ENCODE measurements at regions not wholly inside any gene's neighbourhood (a gene's known extent, or its start where the extent isn't known, plus 50 kb on each side); places are given as distances from the start of the nearest gene placed in this dataset.

DNA sequence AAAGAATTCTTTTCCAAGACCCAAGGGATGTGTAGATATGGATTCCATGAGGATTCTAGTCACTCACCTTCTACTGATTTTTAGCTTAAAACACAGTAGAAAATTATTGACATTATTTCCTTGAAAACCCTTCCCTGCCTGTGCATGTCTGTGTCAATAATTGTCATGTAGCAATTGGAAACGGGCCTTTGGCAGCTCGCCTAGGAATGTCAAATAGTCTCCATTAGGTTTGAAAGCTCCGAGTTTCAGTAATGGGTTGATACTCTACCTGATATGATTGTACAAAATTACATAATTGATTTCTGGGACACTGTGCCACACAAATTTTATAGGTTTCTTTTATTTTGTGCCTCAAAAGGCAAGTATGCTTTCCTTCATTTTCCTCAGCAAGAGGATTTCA, 515.2 kb upstream of the ARID1B start:
- H3K36me3 Mint-ChIP-seq (ENCODE audit: low read depth): no peaks in the 10 kb centered on the region
- DNase-seq: no peak
- H3K27me3 Mint-ChIP-seq (ENCODE audit: insufficient read depth): peaks cover 4% of the 10 kb centered on the region
- no peak overlapping the region for H3K27ac Mint-ChIP-seq
- no peaks in the 10 kb centered on the region for H3K4me1 Mint-ChIP-seq (ENCODE audit: low read depth)
- peaks cover 10% of the 10 kb centered on the region for H3K9me3 Mint-ChIP-seq
- H3K4me3 Mint-ChIP-seq: no peak overlapping the region
- TF ChIP-seq, protein P1, sequence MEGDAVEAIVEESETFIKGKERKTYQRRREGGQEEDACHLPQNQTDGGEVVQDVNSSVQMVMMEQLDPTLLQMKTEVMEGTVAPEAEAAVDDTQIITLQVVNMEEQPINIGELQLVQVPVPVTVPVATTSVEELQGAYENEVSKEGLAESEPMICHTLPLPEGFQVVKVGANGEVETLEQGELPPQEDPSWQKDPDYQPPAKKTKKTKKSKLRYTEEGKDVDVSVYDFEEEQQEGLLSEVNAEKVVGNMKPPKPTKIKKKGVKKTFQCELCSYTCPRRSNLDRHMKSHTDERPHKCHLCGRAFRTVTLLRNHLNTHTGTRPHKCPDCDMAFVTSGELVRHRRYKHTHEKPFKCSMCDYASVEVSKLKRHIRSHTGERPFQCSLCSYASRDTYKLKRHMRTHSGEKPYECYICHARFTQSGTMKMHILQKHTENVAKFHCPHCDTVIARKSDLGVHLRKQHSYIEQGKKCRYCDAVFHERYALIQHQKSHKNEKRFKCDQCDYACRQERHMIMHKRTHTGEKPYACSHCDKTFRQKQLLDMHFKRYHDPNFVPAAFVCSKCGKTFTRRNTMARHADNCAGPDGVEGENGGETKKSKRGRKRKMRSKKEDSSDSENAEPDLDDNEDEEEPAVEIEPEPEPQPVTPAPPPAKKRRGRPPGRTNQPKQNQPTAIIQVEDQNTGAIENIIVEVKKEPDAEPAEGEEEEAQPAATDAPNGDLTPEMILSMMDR (IDR thresholded peaks at IDR 0.05): no peak

DNA sequence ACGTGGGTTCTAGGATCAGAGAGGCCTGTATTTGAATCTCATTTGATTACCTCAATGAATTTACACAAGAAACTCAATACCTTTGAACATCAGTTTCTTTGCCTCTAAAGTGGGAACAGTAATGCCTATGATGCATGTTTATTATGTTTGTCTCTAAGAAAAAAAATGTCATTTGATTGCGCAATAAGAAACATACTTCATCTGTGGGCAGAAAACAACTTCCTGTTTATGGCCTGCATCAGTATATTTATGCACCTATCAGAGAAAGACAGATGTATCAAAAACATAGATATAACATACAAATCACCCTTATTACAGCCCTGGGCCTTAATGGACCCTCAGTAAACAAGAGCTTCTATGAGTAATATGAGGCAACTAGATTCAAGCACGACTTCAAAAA, 516.4 kb upstream of the ARID1B start:
- H3K9me3 Mint-ChIP-seq: peaks cover 10% of the 10 kb centered on the region
- no peak overlapping the region for H3K4me3 Mint-ChIP-seq
- peaks cover 4% of the 10 kb centered on the region for H3K27me3 Mint-ChIP-seq (ENCODE audit: insufficient read depth)
- no peak overlapping the region for H3K27ac Mint-ChIP-seq
- TF ChIP-seq, protein P1 (IDR thresholded peaks at IDR 0.05): no peak
- no peaks in the 10 kb centered on the region for H3K36me3 Mint-ChIP-seq (ENCODE audit: low read depth)
- no peak for DNase-seq
- H3K4me1 Mint-ChIP-seq (ENCODE audit: low read depth): no peaks in the 10 kb centered on the region

DNA sequence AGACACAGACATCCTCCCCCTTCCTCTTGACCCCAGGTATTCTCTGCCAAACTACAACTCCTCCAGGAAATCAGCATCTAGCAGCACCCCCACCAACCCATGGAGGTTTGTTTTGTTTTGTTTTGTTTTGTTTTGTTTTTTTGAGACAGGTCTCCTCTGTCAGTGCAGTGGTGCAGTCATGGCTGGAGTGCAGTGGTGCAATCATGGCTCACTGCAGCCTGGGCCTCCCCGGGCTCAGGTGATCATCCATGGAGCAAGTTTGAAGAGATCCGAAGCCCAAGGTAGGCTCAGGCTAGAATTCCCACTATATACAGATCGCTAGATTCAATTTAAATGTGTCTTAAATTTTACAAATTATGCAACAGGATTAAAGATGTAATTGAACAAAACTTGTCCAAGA, 518.2 kb upstream of the ARID1B start:
- no peak for DNase-seq
- H3K36me3 Mint-ChIP-seq (ENCODE audit: low read depth): no peaks in the 10 kb centered on the region
- no peak overlapping the region for H3K27ac Mint-ChIP-seq
- peaks cover 10% of the 10 kb centered on the region for H3K9me3 Mint-ChIP-seq
- H3K4me3 Mint-ChIP-seq: no peak overlapping the region
- H3K27me3 Mint-ChIP-seq (ENCODE audit: insufficient read depth): peaks cover 4% of the 10 kb centered on the region; the same call in 1 of the 2 replicates
- no peaks in the 10 kb centered on the region for H3K4me1 Mint-ChIP-seq (ENCODE audit: low read depth)
- TF ChIP-seq, protein P1 (IDR thresholded peaks at IDR 0.05): no peak

GRCh38 chr6:156256161-156256560, 521.0 kb upstream of the ARID1B start:
- Mint-ChIP-seq H3K27ac (no peak overlapping the region), H3K9me3 (peaks cover 14% of the 10 kb centered on the region), H3K4me1 (ENCODE audit: low read depth) (no peaks in the 10 kb centered on the region), H3K27me3 (ENCODE audit: insufficient read depth) (peaks cover 4% of the 10 kb centered on the region; the same call in 1 of the 2 replicates), H3K4me3 (no peak overlapping the region), H3K36me3 (ENCODE audit: low read depth) (no peaks in the 10 kb centered on the region)
- TF ChIP-seq, protein P1 (IDR thresholded peaks at IDR 0.05): no peak
- no peak for DNase-seq

DNA sequence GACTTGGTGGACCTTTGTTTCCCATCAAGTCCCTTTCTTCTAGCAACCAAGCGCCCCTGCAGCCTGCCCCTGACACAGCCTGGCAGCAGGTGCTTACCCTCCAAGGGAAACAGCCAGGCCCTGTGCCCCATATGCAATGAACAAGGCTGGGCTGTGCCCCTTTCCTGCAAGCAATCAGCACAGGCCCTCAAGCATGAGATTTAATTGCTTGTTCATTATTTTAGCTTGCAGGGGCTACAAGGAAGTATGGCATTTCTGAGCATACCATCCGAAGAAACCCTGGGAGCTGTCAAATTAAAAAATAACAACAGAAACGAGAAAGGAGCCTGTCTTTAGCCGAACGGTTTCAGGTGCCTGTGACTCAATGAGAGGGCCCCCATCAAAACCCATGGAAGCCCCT, 522.9 kb upstream of the ARID1B start:
- no peak overlapping the region for H3K27ac Mint-ChIP-seq
- H3K4me1 Mint-ChIP-seq (ENCODE audit: low read depth): no peaks in the 10 kb centered on the region
- TF ChIP-seq, protein P1 (IDR thresholded peaks at IDR 0.05): no peak

GRCh38 chr6:156250593-156250992, 526.6 kb upstream of the ARID1B start:
- Mint-ChIP-seq H3K36me3 (ENCODE audit: low read depth) (no peaks in the 10 kb centered on the region), H3K4me3 (no peak overlapping the region), H3K4me1 (ENCODE audit: low read depth) (no peaks in the 10 kb centered on the region), H3K27ac (no peak overlapping the region), H3K27me3 (ENCODE audit: insufficient read depth) (no peaks in the 10 kb centered on the region; the same call in 1 of the 2 replicates), H3K9me3 (peaks cover 14% of the 10 kb centered on the region)
- no peak for DNase-seq
- TF ChIP-seq, protein P1 (IDR thresholded peaks at IDR 0.05): no peak

More for the DNA sequence above, 522.9 kb upstream of the ARID1B start:
- H3K36me3 Mint-ChIP-seq (ENCODE audit: low read depth): no peaks in the 10 kb centered on the region
- H3K9me3 Mint-ChIP-seq: peaks cover 16% of the 10 kb centered on the region
- no peak for DNase-seq
- no peaks in the 10 kb centered on the region; the same call in 1 of the 2 replicates for H3K27me3 Mint-ChIP-seq (ENCODE audit: insufficient read depth)
- no peak overlapping the region for H3K4me3 Mint-ChIP-seq

Measured in HFFc6 (cell line).